ENCODE measurements at regions not wholly inside any gene's neighbourhood (a gene's known extent, or its start where the extent isn't known, plus 50 kb on each side); places are given as distances from the start of the nearest gene placed in this dataset.

DNA sequence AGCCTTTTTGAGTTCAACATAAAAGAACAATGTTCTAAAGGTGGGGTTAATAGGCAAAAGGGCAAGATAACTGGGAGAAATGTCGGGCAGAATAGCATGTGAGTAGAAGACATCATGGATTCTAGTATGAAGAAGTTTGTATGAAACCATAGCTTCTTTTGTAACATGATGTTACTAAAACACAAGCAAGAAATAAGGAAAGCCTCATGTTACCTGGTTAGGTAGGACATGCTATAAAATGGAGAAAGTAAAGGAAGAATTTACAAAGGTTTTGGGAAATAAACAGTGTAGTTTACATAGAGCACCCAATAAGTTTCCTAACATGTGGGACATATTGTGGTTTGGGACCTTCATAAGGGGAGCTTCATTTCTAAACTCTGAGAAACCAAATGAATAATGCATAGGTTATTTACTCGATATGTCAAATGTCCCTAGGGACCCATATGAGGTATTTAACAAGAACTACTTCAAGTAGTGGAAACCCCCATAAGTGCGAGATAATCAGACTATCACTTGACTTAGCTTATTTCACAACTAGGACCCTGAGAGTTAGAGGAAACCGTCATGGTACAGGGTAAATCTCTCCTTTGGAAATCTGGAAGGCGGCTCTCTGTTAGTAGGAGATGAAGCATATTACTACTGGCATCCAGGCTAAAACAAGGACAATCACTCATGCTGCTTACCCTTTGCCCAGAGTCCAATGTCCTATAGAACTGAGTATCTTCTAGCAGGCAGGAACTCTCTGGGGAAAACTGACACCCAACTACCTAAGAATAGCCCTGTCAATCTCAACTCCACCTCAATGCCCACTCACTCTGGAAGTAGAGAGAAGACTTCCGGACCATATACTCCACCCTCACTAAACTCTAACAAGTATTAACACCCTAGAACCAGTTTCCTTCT lies 57.5 kb downstream of the ILRUN start:
- TF ChIP-seq POLR2A (IDR thresholded peaks at IDR 0.05; ENCODE audit: low read depth, low read length), result no peak
- TF ChIP-seq, protein P1, sequence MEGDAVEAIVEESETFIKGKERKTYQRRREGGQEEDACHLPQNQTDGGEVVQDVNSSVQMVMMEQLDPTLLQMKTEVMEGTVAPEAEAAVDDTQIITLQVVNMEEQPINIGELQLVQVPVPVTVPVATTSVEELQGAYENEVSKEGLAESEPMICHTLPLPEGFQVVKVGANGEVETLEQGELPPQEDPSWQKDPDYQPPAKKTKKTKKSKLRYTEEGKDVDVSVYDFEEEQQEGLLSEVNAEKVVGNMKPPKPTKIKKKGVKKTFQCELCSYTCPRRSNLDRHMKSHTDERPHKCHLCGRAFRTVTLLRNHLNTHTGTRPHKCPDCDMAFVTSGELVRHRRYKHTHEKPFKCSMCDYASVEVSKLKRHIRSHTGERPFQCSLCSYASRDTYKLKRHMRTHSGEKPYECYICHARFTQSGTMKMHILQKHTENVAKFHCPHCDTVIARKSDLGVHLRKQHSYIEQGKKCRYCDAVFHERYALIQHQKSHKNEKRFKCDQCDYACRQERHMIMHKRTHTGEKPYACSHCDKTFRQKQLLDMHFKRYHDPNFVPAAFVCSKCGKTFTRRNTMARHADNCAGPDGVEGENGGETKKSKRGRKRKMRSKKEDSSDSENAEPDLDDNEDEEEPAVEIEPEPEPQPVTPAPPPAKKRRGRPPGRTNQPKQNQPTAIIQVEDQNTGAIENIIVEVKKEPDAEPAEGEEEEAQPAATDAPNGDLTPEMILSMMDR (IDR thresholded peaks at IDR 0.05; ENCODE audit: extremely low read depth in 1 of 2, insufficient read depth in 1 of 2, low read depth in 1 of 2, low read length in 2 of 2), result no peak

All from endothelial cell of umbilical vein (primary cell).